Keratinocyte (primary cell): ENCODE measurements at regions not wholly inside any gene's neighbourhood (a gene's known extent, or its start where the extent isn't known, plus 50 kb on each side); places are given as distances from the start of the nearest gene placed in this dataset.

Experiments used
- DNase-seq: peaks from one replicate; pipeline ENCODE4 v3.0.0-alpha.2; 2011; ENCODE audit warnings: low read depth, missing footprints, low spot score
- FAIRE-seq: peaks from 2 replicates; lab custom pipeline; 2011; peaks lifted over from hg19 to GRCh38; lab: Jason Lieb, UNC
- H2AFZ ChIP-seq: 2 replicates; pipeline ENCODE4 v1.6.0; 2012; ENCODE audit warnings: low read length, control low read depth, inconsistent platforms; ENCODE audit not compliant: control insufficient read depth
- H3K27ac ChIP-seq: 2 replicates; pipeline ENCODE4 v1.5.1; 2011; ENCODE audit warnings: low read length; ENCODE audit not compliant: control insufficient read depth, insufficient read depth
- H3K27me3 ChIP-seq: 3 replicates; pipeline ENCODE4 v1.6.0; 2011; ENCODE audit warnings: low read length; ENCODE audit not compliant: control insufficient read depth, insufficient read depth; ENCODE audit errors: extremely low read depth
- H3K36me3 ChIP-seq, 2 experiments: 2 replicates in 1 of 2; 3 replicates in 1 of 2; pipeline ENCODE4 v1.5.1; 2011; ENCODE audit warnings: low read length in 2 of 2, mild to moderate bottlenecking in 1 of 2; ENCODE audit not compliant: control insufficient read depth in 2 of 2, insufficient read depth in 2 of 2; ENCODE audit errors: extremely low read depth in 1 of 2
- H3K4me1 ChIP-seq: 3 replicates; pipeline ENCODE4 v1.5.1; 2011; ENCODE audit warnings: low read length; ENCODE audit not compliant: control insufficient read depth, insufficient read depth; ENCODE audit errors: extremely low read depth
- H3K4me2 ChIP-seq: 3 replicates; pipeline ENCODE4 v1.6.0; 2011; ENCODE audit warnings: low read depth, low read length; ENCODE audit not compliant: control insufficient read depth, insufficient read depth; ENCODE audit errors: extremely low read depth
- H3K4me3 ChIP-seq, 3 experiments: fragments of 200-600 bp in 1 of 3; sonication (generic) in 1 of 3; 2 replicates in 2 of 3; 3 replicates in 1 of 3; pipeline ENCODE4 v1.5.1; 2011 to 2016; ENCODE audit warnings: low read length in 3 of 3, mild to moderate bottlenecking in 3 of 3, control low read depth in 2 of 3, inconsistent platforms in 1 of 3, low read depth in 1 of 3, mixed read lengths in 1 of 3, mixed run types in 1 of 3, moderate library complexity in 1 of 3; ENCODE audit not compliant: control insufficient read depth in 2 of 3, insufficient read depth in 2 of 3; ENCODE audit errors: extremely low read depth in 1 of 3
- H3K79me2 ChIP-seq: 2 replicates; pipeline ENCODE4 v1.6.0; 2012; ENCODE audit warnings: low read length; ENCODE audit not compliant: control insufficient read depth, insufficient read depth
- H3K9ac ChIP-seq: 3 replicates; pipeline ENCODE4 v1.6.0; 2011; ENCODE audit warnings: low read length; ENCODE audit not compliant: control insufficient read depth, insufficient read depth; ENCODE audit errors: extremely low read depth
- H3K9me1 ChIP-seq: 3 replicates; pipeline ENCODE4 v1.6.0; 2011; ENCODE audit warnings: low read length; ENCODE audit not compliant: control insufficient read depth, insufficient read depth; ENCODE audit errors: extremely low read depth
- H3K9me3 ChIP-seq: 2 replicates; pipeline ENCODE4 v1.5.1; 2012; ENCODE audit warnings: low read depth, low read length; ENCODE audit not compliant: control insufficient read depth
- H4K20me1 ChIP-seq: 3 replicates; pipeline ENCODE4 v1.6.0; 2011; ENCODE audit warnings: low read length; ENCODE audit not compliant: control insufficient read depth, insufficient read depth; ENCODE audit errors: extremely low read depth
- CTCF ChIP-seq, 3 experiments: IDR thresholded peaks in 1 of 3; conservative IDR thresholded peaks in 1 of 3; optimal IDR thresholded peaks in 1 of 3; 2 replicates in 2 of 3; 3 replicates in 1 of 3; pipeline versions ENCODE3 to v1.5.1; 2011; ENCODE audit warnings: low read length in 3 of 3, mild to moderate bottlenecking in 3 of 3, moderate library complexity in 2 of 3, control low read depth in 1 of 3, inconsistent platforms in 1 of 3; ENCODE audit not compliant: insufficient read depth in 2 of 3; ENCODE audit errors: extremely low read depth in 1 of 3
- EZH2 ChIP-seq: IDR thresholded peaks from one replicate; pipeline ENCODE4 v1.6.1; 2012; ENCODE audit warnings: inconsistent platforms, mild to moderate bottlenecking, low read length, moderate library complexity
- dilution Hi-C: fragments of 300-500 bp; cut with MboI; formaldehyde crosslinking; loops from one replicate; pipeline ENCODE4 v1.7.0; 2020; ENCODE audit warnings: low sequenced_read_pairs; ENCODE audit not compliant: extremely low pct_ligation_motif_present

GRCh38 chr18:41459656-41460055 is 495.4 kb upstream of the PIK3C3 start:
- no peak for FAIRE-seq
- dilution Hi-C loops = no loop called here
- Histone ChIP-seq H3K27ac (no peak overlapping the region), H3K79me2 (no peaks in the 10 kb centered on the region), H3K27me3 (no peaks in the 10 kb centered on the region), H3K4me1 (no peaks in the 10 kb centered on the region), H3K4me3 (no peak overlapping the region), H3K9me3 (no peaks in the 10 kb centered on the region), H2AFZ (no peak overlapping the region), H3K9me1 (no peaks in the 10 kb centered on the region), H3K9ac (no peak overlapping the region), H3K4me2 (no peak overlapping the region), H3K36me3 (no peaks in the 10 kb centered on the region), H4K20me1 (no peaks in the 10 kb centered on the region)
- DNase-seq = no peak
- TF ChIP-seq EZH2 (no peak), CTCF (optimal IDR thresholded peaks at IDR 0.05 in 1 of 3, IDR thresholded peaks at IDR 0.05 in 1 of 3, conservative IDR thresholded peaks at IDR 0.05 in 1 of 3; ENCODE audit: extremely low read depth in 1 of 3, insufficient read depth in 2 of 3, low read length in 3 of 3) (no peak)

- Histone ChIP-seq H3K27ac (no peak overlapping the region), H3K9me3 (no peaks in the 10 kb centered on the region), H3K9me1 (no peaks in the 10 kb centered on the region), H3K4me3 (no peak overlapping the region), H3K4me1 (no peaks in the 10 kb centered on the region), H3K27me3 (no peaks in the 10 kb centered on the region), H4K20me1 (no peaks in the 10 kb centered on the region), H3K9ac (no peak overlapping the region), H2AFZ (no peak overlapping the region), H3K4me2 (no peak overlapping the region), H3K36me3 (no peaks in the 10 kb centered on the region), H3K79me2 (no peaks in the 10 kb centered on the region)
- DNase-seq (no peak), FAIRE-seq (no peak)
- dilution Hi-C loops = no loop called here
- no peak for TF ChIP-seq EZH2
- TF ChIP-seq CTCF (optimal IDR thresholded peaks at IDR 0.05 in 1 of 3, IDR thresholded peaks at IDR 0.05 in 1 of 3, conservative IDR thresholded peaks at IDR 0.05 in 1 of 3; ENCODE audit: extremely low read depth in 1 of 3, insufficient read depth in 2 of 3, low read length in 3 of 3) = no peak
Observed at GRCh38 chr18:41458376-41458775, 496.7 kb upstream of the PIK3C3 start.
